K562 (cell line): ENCODE measurements at regions not wholly inside any gene's neighbourhood (a gene's known extent, or its start where the extent isn't known, plus 50 kb on each side); places are given as distances from the start of the nearest gene placed in this dataset.

Experiments
- ATAC-seq: fragments of 200-7000 bp; cut with Tn5 transposase; 3 replicates; pipeline ENCODE4 v1.9.1; 2020; ENCODE audit warnings: moderate library complexity
- BruUV-seq: library from RNA; stranded (reverse); fragments of 400-500 nt; replicated peaks from 2 replicates; lab custom pipeline; 2021; lab: Mats Ljungman, UMichigan
- CTCF ChIA-PET: fragments of 300-600 bp; formaldehyde crosslinking; extraction: SDS; loops from one replicate; lab custom pipeline; 2021; ENCODE audit warnings: low intra/inter-chr PET ratio; lab: Yijun Ruan, JAX
- POLR2A ChIA-PET: fragments of 300-600, 350-650 bp; sonication (Branson Sonifier 250); formaldehyde crosslinking; extraction: SDS; loops from one replicate; lab custom pipeline; 2021; ENCODE audit warnings: antibody characterized with exemption, inconsistent platforms; lab: Yijun Ruan, JAX
- DNase-seq, 4 experiments: peaks; one replicate each; pipeline versions ENCODE4 v3.0.0 to v3.0.0-alpha.2; 2011 to 2018; ENCODE audit warnings: low spot score in 3 of 4, mixed read lengths in 3 of 4; ENCODE audit errors: extremely low read depth in 1 of 4
- FAIRE-seq: peaks from 2 replicates; lab custom pipeline; 2011; peaks lifted over from hg19 to GRCh38; lab: Jason Lieb, UNC
- H2AFZ ChIP-seq: 2 replicates; pipeline ENCODE4 v1.6.0; 2011; ENCODE audit warnings: low read depth, low read length, control low read depth, inconsistent platforms
- H3K27ac ChIP-seq: fragments of 200-600 bp; 3 replicates; pipeline ENCODE4 v1.8.0; 2011; ENCODE audit warnings: low read depth, mild to moderate bottlenecking, control low read depth, inconsistent platforms, low read length, moderate library complexity, mixed read lengths; ENCODE audit errors: extremely low read depth
- H3K27me3 ChIP-seq, 2 experiments: fragments of 300-600 bp in 1 of 2; 2 replicates in 1 of 2; 3 replicates in 1 of 2; pipeline versions ENCODE4 v1.6.0 to v1.8.0; 2011; ENCODE audit warnings: inconsistent platforms in 2 of 2, low read length in 2 of 2, mild to moderate bottlenecking in 1 of 2, mixed read lengths in 1 of 2, moderate library complexity in 1 of 2; ENCODE audit not compliant: control insufficient read depth in 2 of 2, insufficient read depth in 2 of 2
- H3K36me3 ChIP-seq: fragments of 300-600 bp; 3 replicates; pipeline ENCODE4 v1.8.0; 2011; ENCODE audit warnings: mild to moderate bottlenecking, low read length, inconsistent platforms; ENCODE audit not compliant: control insufficient read depth, insufficient read depth
- H3K4me1 ChIP-seq, 2 experiments: fragments of 200-600 bp in 1 of 2; replicated peaks in 1 of 2; 2 replicates in 1 of 2; 3 replicates in 1 of 2; pipeline versions ENCODE4 v1.5.1 to v1.8.0; 2011; ENCODE audit warnings: inconsistent platforms in 2 of 2, low read length in 2 of 2, mild to moderate bottlenecking in 1 of 2, mixed read lengths in 1 of 2, moderate library complexity in 1 of 2; ENCODE audit not compliant: control insufficient read depth in 2 of 2, insufficient read depth in 2 of 2
- H3K4me2 ChIP-seq: 2 replicates; pipeline ENCODE4 v1.6.1; 2011; ENCODE audit warnings: low read length, control low read depth, inconsistent platforms, mixed read lengths; ENCODE audit not compliant: insufficient read depth
- H3K4me3 ChIP-seq: fragments of 200-600 bp; sonication (generic), shearing (Covaris generic); 2 replicates; pipeline ENCODE4 v1.5.1; 2016; ENCODE audit warnings: control low read depth, inconsistent platforms
- H3K79me2 ChIP-seq: fragments of 200-600 bp; 3 replicates; pipeline ENCODE4 v1.8.0; 2011; ENCODE audit warnings: low read length, inconsistent platforms; ENCODE audit not compliant: control insufficient read depth, insufficient read depth
- H3K9ac ChIP-seq, 2 experiments: 2 replicates each; pipeline versions ENCODE4 v1.6.0 to v1.6.1; 2011; ENCODE audit warnings: low read depth in 2 of 2, low read length in 2 of 2, control low read depth in 1 of 2, inconsistent platforms in 1 of 2, mild to moderate bottlenecking in 1 of 2, mixed read lengths in 1 of 2; ENCODE audit not compliant: insufficient read depth in 1 of 2
- H3K9me1 ChIP-seq: one replicate; pipeline ENCODE4 v1.6.0; 2011; ENCODE audit warnings: inconsistent platforms, mild to moderate bottlenecking, low read length, moderate library complexity; ENCODE audit not compliant: control insufficient read depth, insufficient read depth
- H3K9me3 ChIP-seq: replicated peaks from 2 replicates; pipeline ENCODE4 v1.5.1; 2011; ENCODE audit warnings: low read depth, low read length, inconsistent platforms; ENCODE audit not compliant: control insufficient read depth, insufficient read depth
- H4K20me1 ChIP-seq: replicated peaks from 2 replicates; pipeline ENCODE4 v1.6.1; 2011; ENCODE audit warnings: low read length, inconsistent platforms, mixed read lengths; ENCODE audit not compliant: control insufficient read depth, insufficient read depth
- AFF1 ChIP-seq, 2 experiments: fragments of 450-650 bp; IDR thresholded peaks; 2 replicates each; pipeline ENCODE4 v1.6.1; 2018; ENCODE audit warnings: mild to moderate bottlenecking in 2 of 2, low read depth in 1 of 2; ENCODE audit not compliant: partially characterized antibody in 2 of 2
- CBFA2T3 ChIP-seq: fragments of 450-650 bp; IDR thresholded peaks from 2 replicates; pipeline ENCODE4 v1.6.1; 2017
- DLX4 ChIP-seq: fragments of 250-450 bp; sonication (Bioruptor Pico); IDR thresholded peaks from 2 replicates; pipeline ENCODE4 v1.6.1; 2021; ENCODE audit warnings: mild to moderate bottlenecking
- FOXP4 ChIP-seq: sonication (generic); formaldehyde crosslinking; IDR thresholded peaks from 2 replicates; pipeline ENCODE4 v1.8.0; 2022; ENCODE audit warnings: mild to moderate bottlenecking, missing genetic modification reagents, borderline replicate concordance
- HCFC1 ChIP-seq: IDR thresholded peaks from 2 replicates; pipeline ENCODE4 v1.6.1; 2012; ENCODE audit warnings: low read depth, low read length, improper control_type of control experiment
- MIER1 ChIP-seq: fragments of 450-650 bp; IDR thresholded peaks from 2 replicates; pipeline ENCODE4 v1.6.1; 2016; ENCODE audit warnings: antibody characterized with exemption, mild to moderate bottlenecking, low read depth
- NFIX ChIP-seq: fragments of 250-450 bp; sonication (Bioruptor Pico); IDR thresholded peaks from 2 replicates; pipeline ENCODE4 v1.4.0; 2020; ENCODE audit warnings: low read depth, mild to moderate bottlenecking, moderate library complexity
- RBM22 ChIP-seq: fragments of 200-400 bp; formaldehyde crosslinking; IDR thresholded peaks from 2 replicates; pipeline ENCODE4 v1.6.1; 2018; ENCODE audit warnings: low read length, low read depth; ENCODE audit not compliant: poor library complexity, severe bottlenecking
- SETDB1 ChIP-seq: IDR thresholded peaks from one replicate; pipeline ENCODE4 v1.6.1; 2012; ENCODE audit warnings: low read length, control low read depth, inconsistent platforms
- SPI1 ChIP-seq: IDR thresholded peaks from 2 replicates; pipeline ENCODE4 v1.6.1; 2011; ENCODE audit warnings: low read depth, low read length, control low read depth, borderline replicate concordance
- VEZF1 ChIP-seq: fragments of 200-800 bp; sonication (Bioruptor generic); IDR thresholded peaks from 2 replicates; pipeline ENCODE4 v1.6.1; 2017; ENCODE audit warnings: missing genetic modification characterization, missing compliant biosample characterization
- ZNF282 ChIP-seq: sonication (generic); formaldehyde crosslinking; IDR thresholded peaks from 2 replicates; pipeline ENCODE4 v1.8.1; 2023; ENCODE audit warnings: missing genetic modification reagents
- ZNF780A ChIP-seq: fragments of 250-450 bp; sonication (Bioruptor Pico); IDR thresholded peaks from 2 replicates; pipeline ENCODE4 v1.5.0; 2021; ENCODE audit warnings: mild to moderate bottlenecking
- WGBS: fragments of 100-300 bp; shearing (Covaris generic); methylation state at CpG from one replicate; pipeline ENCODE4 v1.1.6; 2016; ENCODE audit warnings: low coverage, mixed read lengths; ENCODE audit not compliant: insufficient coverage; ENCODE audit errors: missing lambda C conversion rate; 5-methylcytosine and 5-hydroxymethylcytosine counted together
- in situ Hi-C: fragments of 300-500 bp; cut with MboI; formaldehyde crosslinking; loops from 4 replicates; pipeline ENCODE4 v1.15.0; 2018; ENCODE audit warnings: inconsistent platforms, mixed read lengths
- intact Hi-C: fragments of 100-400 bp; cut with micrococcal nuclease; formaldehyde crosslinking; loops from 2 replicates; pipeline ENCODE4 v1.14.2; 2022

- no peak for TF ChIP-seq VEZF1 (CRISPR knock-in tag)
Measured at GRCh38 chr5:53166183-53166495, 56.6 kb upstream of the MOCS2 start (continued).

- 0% methylated on average over 1 of the region's 1 CpG for WGBS
- Histone ChIP-seq H3K9me3 (no peaks in the 10 kb centered on the region), H3K27ac (no peak overlapping the region), H3K4me1 (no peaks in the 10 kb centered on the region), H2AFZ (no peak overlapping the region), H3K27me3 (no peaks in the 10 kb centered on the region), H3K9ac (no peak overlapping the region), H3K4me3 (no peak overlapping the region), H3K36me3 (no peaks in the 10 kb centered on the region), H4K20me1 (no peaks in the 10 kb centered on the region), H3K4me2 (no peak overlapping the region), H3K9me1 (no peaks in the 10 kb centered on the region), H3K79me2 (no peaks in the 10 kb centered on the region)
- BruUV-seq = no TSS peak
- DNase-seq = no peak
- ChIA-PET POLR2A (no interaction called here), CTCF (no interaction called here)
- ATAC-seq = no peak
- intact Hi-C loops (no loop called here), in situ Hi-C loops (no loop called here)
- FAIRE-seq = no peak
- no peak for TF ChIP-seq FOXP4 (CRISPR knock-in tag)
- TF ChIP-seq MIER1 = no peak
- no peak for TF ChIP-seq HCFC1
- TF ChIP-seq AFF1 (IDR thresholded peaks at IDR 0.05; ENCODE audit: low read depth in 1 of 2, partially characterized antibody in 2 of 2) = no peak
- TF ChIP-seq CBFA2T3 = no peak
- no peak for TF ChIP-seq RBM22
- no peak for TF ChIP-seq ZNF780A
- TF ChIP-seq DLX4 (CRISPR knock-in tag) = no peak
- TF ChIP-seq NFIX = no peak
- no peak for TF ChIP-seq SETDB1
- no peak for TF ChIP-seq SPI1
- TF ChIP-seq ZNF282 (CRISPR knock-in tag) = no peak
Measured at GRCh38 chr5:53167836-53168235, 58.3 kb upstream of the MOCS2 start.
